Stomach (tissue), 4 donors: ENCODE measurements at regions not wholly inside any gene's neighbourhood (a gene's known extent, or its start where the extent isn't known, plus 50 kb on each side); places are given as distances from the start of the nearest gene placed in this dataset.

Experiments
- CTCF ChIP-seq, 7 experiments: fragments of 450-650 bp in 4 of 7; fragments of 200-600 bp in 3 of 7; sonication (generic) in 3 of 7; IDR thresholded peaks; one replicate each; pipeline ENCODE4 v1.5.1; 2016 to 2019; ENCODE audit warnings: antibody characterized with exemption in 7 of 7, control low read depth in 2 of 7, mild to moderate bottlenecking in 1 of 7
- EP300 ChIP-seq: sonication (generic); formaldehyde crosslinking; IDR thresholded peaks from one replicate; pipeline ENCODE4 v1.6.1; 2017; ENCODE audit warnings: antibody characterized with exemption
- POLR2AphosphoS5 ChIP-seq, 3 donors: sonication (generic); formaldehyde crosslinking; IDR thresholded peaks; one replicate each; pipeline ENCODE4 v1.6.1; 2016; ENCODE audit warnings: antibody characterized with exemption in 3 of 3

GRCh38 chr1:232725305-232726047 lies 79.7 kb upstream of the MAP10 start:
- TF ChIP-seq POLR2AphosphoS5 (IDR thresholded peaks at IDR 0.05) = no peak
- TF ChIP-seq CTCF (IDR thresholded peaks at IDR 0.05) = no peak
- no peak for TF ChIP-seq EP300
